ENCODE measurements at regions not wholly inside any gene's neighbourhood (a gene's known extent, or its start where the extent isn't known, plus 50 kb on each side); places are given as distances from the start of the nearest gene placed in this dataset.

DNA sequence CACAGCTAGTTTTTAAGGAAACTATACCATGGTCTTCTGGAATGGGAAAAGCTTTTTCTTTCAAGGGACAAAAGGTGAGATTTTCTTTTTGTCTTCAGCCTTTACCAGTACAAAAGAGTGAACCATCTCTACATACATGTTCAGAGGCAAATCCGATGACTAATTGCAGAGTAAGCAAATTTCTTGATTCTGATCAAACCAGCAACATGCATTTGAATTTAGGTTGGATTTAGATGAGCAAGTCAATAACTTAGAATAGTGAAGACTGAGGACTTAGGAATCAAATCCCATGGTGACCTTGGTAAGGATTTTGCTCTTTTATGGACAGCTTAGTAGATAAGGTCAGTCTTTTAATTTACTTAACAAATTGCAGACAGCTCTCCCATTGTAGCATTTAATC lies 65.9 kb upstream of the BLID start:
- WGBS = 93% methylated on average over 1 of the region's 1 CpG
- no peak for DNase-seq (ENCODE audit: low spot score)

GRCh38 chr11:122181372-122181771 lies 65.4 kb upstream of the BLID start:
- no peak for DNase-seq (ENCODE audit: low spot score)

More for the DNA sequence above, 65.9 kb upstream of the BLID start:
- no peaks in the 10 kb centered on the region for H3K36me3 ChIP-seq (ENCODE audit: control insufficient read depth in 4 of 4, insufficient read depth in 3 of 4, low read depth in 1 of 4, low read length in 3 of 4)
- TF ChIP-seq EGR1 (IDR thresholded peaks at IDR 0.05; ENCODE audit: low read depth in 2 of 2) (no peak), HNF4A (conservative IDR thresholded peaks at IDR 0.05) (no peak), HNF4G (IDR thresholded peaks at IDR 0.05) (no peak), ZBTB33 (IDR thresholded peaks at IDR 0.05) (no peak), TAF1 (conservative IDR thresholded peaks at IDR 0.05) (no peak), GABPA (IDR thresholded peaks at IDR 0.05 in 1 of 2, conservative IDR thresholded peaks at IDR 0.05 in 1 of 2) (no peak), FOXA1 (IDR thresholded peaks at IDR 0.05) (no peak), JUND (IDR thresholded peaks at IDR 0.05) (no peak), SP1 (IDR thresholded peaks at IDR 0.05) (no peak)
- TF ChIP-seq, protein P1, sequence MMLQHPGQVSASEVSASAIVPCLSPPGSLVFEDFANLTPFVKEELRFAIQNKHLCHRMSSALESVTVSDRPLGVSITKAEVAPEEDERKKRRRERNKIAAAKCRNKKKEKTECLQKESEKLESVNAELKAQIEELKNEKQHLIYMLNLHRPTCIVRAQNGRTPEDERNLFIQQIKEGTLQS (IDR thresholded peaks at IDR 0.05) = no peak
- TF ChIP-seq, protein P2, sequence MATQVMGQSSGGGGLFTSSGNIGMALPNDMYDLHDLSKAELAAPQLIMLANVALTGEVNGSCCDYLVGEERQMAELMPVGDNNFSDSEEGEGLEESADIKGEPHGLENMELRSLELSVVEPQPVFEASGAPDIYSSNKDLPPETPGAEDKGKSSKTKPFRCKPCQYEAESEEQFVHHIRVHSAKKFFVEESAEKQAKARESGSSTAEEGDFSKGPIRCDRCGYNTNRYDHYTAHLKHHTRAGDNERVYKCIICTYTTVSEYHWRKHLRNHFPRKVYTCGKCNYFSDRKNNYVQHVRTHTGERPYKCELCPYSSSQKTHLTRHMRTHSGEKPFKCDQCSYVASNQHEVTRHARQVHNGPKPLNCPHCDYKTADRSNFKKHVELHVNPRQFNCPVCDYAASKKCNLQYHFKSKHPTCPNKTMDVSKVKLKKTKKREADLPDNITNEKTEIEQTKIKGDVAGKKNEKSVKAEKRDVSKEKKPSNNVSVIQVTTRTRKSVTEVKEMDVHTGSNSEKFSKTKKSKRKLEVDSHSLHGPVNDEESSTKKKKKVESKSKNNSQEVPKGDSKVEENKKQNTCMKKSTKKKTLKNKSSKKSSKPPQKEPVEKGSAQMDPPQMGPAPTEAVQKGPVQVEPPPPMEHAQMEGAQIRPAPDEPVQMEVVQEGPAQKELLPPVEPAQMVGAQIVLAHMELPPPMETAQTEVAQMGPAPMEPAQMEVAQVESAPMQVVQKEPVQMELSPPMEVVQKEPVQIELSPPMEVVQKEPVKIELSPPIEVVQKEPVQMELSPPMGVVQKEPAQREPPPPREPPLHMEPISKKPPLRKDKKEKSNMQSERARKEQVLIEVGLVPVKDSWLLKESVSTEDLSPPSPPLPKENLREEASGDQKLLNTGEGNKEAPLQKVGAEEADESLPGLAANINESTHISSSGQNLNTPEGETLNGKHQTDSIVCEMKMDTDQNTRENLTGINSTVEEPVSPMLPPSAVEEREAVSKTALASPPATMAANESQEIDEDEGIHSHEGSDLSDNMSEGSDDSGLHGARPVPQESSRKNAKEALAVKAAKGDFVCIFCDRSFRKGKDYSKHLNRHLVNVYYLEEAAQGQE (IDR thresholded peaks at IDR 0.05) = no peak
- H3K9ac ChIP-seq (ENCODE audit: low read depth in 1 of 2, low read length in 2 of 2) = no peak overlapping the region
- H3K27me3 ChIP-seq (ENCODE audit: control insufficient read depth in 4 of 4, insufficient read depth in 4 of 4, low read length in 3 of 4) = no peaks in the 10 kb centered on the region
- H3K4me3 ChIP-seq (ENCODE audit: low read depth in 1 of 3, low read length in 3 of 3) = no peak overlapping the region
- no peak overlapping the region for H3K27ac ChIP-seq (ENCODE audit: low read depth in 1 of 2, low read length in 2 of 2)
- peaks cover 0 to 6% (median under 1%) of the 10 kb centered on the region in 4 donors for H3K9me3 ChIP-seq (ENCODE audit: control insufficient read depth in 4 of 4, low read length in 3 of 4)
- no peaks in the 10 kb centered on the region for H3K4me1 ChIP-seq (ENCODE audit: control insufficient read depth in 4 of 4, insufficient read depth in 4 of 4, low read length in 3 of 4)

More at GRCh38 chr11:122181372-122181771, 65.4 kb upstream of the BLID start:
- 83% methylated on average over 1 of the region's 1 CpG for WGBS
- no peak overlapping the region for H3K4me3 ChIP-seq (ENCODE audit: low read depth in 1 of 3, low read length in 3 of 3)
- no peak overlapping the region for H3K9ac ChIP-seq (ENCODE audit: low read depth in 1 of 2, low read length in 2 of 2)
- H3K9me3 ChIP-seq (ENCODE audit: control insufficient read depth in 4 of 4, low read length in 3 of 4) = peaks cover 0 to 3% (median 0%) of the 10 kb centered on the region in 4 donors
- no peaks in the 10 kb centered on the region for H3K4me1 ChIP-seq (ENCODE audit: control insufficient read depth in 4 of 4, insufficient read depth in 4 of 4, low read length in 3 of 4)
- no peaks in the 10 kb centered on the region for H3K36me3 ChIP-seq (ENCODE audit: control insufficient read depth in 4 of 4, insufficient read depth in 3 of 4, low read depth in 1 of 4, low read length in 3 of 4)
- H3K27ac ChIP-seq (ENCODE audit: low read depth in 1 of 2, low read length in 2 of 2) = no peak overlapping the region
- TF ChIP-seq HNF4A (conservative IDR thresholded peaks at IDR 0.05) (no peak), MAX (IDR thresholded peaks at IDR 0.05) (no peak), GABPA (IDR thresholded peaks at IDR 0.05 in 1 of 2, conservative IDR thresholded peaks at IDR 0.05 in 1 of 2) (no peak), EGR1 (IDR thresholded peaks at IDR 0.05; ENCODE audit: low read depth in 2 of 2) (no peak), ZBTB33 (IDR thresholded peaks at IDR 0.05) (no peak), HNF4G (IDR thresholded peaks at IDR 0.05) (no peak), RXRA (IDR thresholded peaks at IDR 0.05) (no peak), TAF1 (conservative IDR thresholded peaks at IDR 0.05) (no peak), SP1 (IDR thresholded peaks at IDR 0.05) (no peak), FOXA2 (IDR thresholded peaks at IDR 0.05) (no peak), RAD21 (IDR thresholded peaks at IDR 0.05) (no peak), YY1 (IDR thresholded peaks at IDR 0.05) (no peak), JUND (IDR thresholded peaks at IDR 0.05) (no peak)
- TF ChIP-seq, protein P1 (IDR thresholded peaks at IDR 0.05) = no peak
- TF ChIP-seq, protein P3, sequence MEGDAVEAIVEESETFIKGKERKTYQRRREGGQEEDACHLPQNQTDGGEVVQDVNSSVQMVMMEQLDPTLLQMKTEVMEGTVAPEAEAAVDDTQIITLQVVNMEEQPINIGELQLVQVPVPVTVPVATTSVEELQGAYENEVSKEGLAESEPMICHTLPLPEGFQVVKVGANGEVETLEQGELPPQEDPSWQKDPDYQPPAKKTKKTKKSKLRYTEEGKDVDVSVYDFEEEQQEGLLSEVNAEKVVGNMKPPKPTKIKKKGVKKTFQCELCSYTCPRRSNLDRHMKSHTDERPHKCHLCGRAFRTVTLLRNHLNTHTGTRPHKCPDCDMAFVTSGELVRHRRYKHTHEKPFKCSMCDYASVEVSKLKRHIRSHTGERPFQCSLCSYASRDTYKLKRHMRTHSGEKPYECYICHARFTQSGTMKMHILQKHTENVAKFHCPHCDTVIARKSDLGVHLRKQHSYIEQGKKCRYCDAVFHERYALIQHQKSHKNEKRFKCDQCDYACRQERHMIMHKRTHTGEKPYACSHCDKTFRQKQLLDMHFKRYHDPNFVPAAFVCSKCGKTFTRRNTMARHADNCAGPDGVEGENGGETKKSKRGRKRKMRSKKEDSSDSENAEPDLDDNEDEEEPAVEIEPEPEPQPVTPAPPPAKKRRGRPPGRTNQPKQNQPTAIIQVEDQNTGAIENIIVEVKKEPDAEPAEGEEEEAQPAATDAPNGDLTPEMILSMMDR (IDR thresholded peaks at IDR 0.05; ENCODE audit: low read depth, low read length, missing input control) = no peak
- no peaks in the 10 kb centered on the region for H3K27me3 ChIP-seq (ENCODE audit: control insufficient read depth in 4 of 4, insufficient read depth in 4 of 4, low read length in 3 of 4)
